GM13976 (cell line): ENCODE measurements at regions not wholly inside any gene's neighbourhood (a gene's known extent, or its start where the extent isn't known, plus 50 kb on each side); places are given as distances from the start of the nearest gene placed in this dataset.

Source experiments
- DNase-seq: peaks from one replicate; pipeline ENCODE4 v3.0.0; 2012; ENCODE audit warnings: low spot score
- in situ Hi-C: fragments of 300-500 bp; cut with MboI; formaldehyde crosslinking; loops from one replicate; pipeline ENCODE4 v1.12.0; 2022; ENCODE audit warnings: low sequenced_read_pairs, mixed read lengths, inconsistent platforms; ENCODE audit not compliant: unreplicated experiment
- TF ChIP-seq, protein P1 (sequence below): IDR thresholded peaks from 2 replicates; pipeline ENCODE4 v1.5.1; 2012; ENCODE audit warnings: borderline replicate concordance, mild to moderate bottlenecking; ENCODE audit not compliant: insufficient read depth; ENCODE audit errors: extremely low read depth, missing control alignments, control extremely low read depth

DNA sequence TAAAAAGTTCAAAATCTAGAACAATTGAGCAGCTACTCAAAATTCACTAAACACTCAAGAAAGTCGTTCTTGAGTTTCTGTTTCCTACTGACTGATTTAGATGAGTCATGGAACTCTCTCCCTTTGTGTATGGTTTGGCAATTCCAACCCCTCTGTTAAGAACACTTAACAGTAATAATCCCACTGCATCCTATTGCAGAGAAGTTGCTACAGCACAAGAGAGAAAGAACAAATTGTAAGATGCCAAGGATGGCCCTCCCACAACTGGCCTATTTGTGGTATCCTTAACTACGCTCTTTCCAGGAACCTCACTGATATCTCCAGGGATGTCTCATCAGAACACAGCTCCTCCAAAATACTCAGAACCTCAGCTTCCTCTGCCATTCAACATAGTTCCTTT, 701.8 kb upstream of the TENM3 start:
- no peak for DNase-seq

DNA sequence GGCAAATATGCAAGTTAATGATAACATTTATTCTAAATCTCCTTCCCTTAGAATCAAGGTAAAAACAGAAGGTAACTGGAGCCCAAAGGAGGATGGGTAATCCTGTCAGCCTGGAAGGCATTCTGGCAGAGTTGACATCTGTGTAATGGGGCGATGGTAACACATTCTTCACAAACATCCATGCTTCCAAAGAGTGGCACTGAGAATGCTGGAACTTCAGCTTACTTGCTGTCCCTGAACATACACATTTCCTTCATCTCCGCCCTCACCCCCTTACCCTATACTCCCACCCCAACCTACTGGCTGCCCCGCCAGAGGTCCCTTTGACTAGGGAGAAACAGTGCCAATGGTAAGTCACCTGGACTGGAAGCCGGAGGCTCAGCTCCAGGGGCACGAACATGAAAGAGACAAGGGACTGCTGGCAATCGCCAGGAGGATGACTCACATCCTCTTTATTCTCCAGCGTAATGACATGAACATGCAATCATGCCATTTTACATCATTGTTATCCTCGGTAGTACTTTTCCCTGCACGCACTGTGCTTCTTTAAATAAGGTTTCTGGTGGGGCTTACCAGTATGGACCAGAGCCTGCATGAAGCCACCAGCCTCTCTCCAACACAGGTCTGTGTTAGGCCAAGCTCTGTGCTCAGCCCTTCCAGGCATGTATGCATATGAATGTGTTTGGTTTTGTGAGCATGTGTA, 694.2 kb upstream of the TENM3 start:
- in situ Hi-C loops: loop anchor here (25.0 kb wide), 1 partner anchor 412 kb away; no protein-coding TSS in a partner anchor
- DNase-seq: no peak
- TF ChIP-seq, protein P1, sequence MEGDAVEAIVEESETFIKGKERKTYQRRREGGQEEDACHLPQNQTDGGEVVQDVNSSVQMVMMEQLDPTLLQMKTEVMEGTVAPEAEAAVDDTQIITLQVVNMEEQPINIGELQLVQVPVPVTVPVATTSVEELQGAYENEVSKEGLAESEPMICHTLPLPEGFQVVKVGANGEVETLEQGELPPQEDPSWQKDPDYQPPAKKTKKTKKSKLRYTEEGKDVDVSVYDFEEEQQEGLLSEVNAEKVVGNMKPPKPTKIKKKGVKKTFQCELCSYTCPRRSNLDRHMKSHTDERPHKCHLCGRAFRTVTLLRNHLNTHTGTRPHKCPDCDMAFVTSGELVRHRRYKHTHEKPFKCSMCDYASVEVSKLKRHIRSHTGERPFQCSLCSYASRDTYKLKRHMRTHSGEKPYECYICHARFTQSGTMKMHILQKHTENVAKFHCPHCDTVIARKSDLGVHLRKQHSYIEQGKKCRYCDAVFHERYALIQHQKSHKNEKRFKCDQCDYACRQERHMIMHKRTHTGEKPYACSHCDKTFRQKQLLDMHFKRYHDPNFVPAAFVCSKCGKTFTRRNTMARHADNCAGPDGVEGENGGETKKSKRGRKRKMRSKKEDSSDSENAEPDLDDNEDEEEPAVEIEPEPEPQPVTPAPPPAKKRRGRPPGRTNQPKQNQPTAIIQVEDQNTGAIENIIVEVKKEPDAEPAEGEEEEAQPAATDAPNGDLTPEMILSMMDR: no peak

More for the DNA sequence above, 701.8 kb upstream of the TENM3 start:
- in situ Hi-C loops: loop anchor here (25.0 kb wide), 1 partner anchor 404 kb away; no protein-coding TSS in a partner anchor
- TF ChIP-seq, protein P1: no peak

DNA sequence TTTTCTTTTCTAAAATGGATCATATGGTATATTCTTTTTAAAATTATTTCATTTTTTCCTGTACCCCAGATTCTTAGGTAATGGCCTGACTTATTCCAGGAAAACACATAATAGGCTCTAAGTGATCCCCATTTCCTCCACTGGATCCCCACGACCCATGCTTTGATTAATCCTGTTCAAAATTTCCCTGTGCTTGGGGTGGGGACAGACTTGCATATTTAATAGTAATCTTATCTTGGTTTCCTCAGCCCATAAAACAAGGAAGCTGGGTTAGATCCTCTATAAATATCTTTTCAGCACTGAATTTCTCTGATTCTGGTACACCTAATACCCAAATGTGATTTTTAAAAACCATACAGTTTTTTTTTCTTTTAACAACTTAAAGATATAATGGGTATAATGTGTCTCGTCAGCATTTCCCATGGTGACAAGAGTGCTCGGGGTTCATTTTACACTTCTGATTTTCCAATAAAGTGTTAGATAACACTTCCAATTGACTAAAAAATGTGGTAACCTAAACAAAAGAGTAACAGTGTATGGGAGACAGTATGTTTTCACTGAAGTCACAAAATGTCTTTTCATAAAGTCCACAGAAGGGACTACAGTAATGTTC, 693.5 kb upstream of the TENM3 start:
- DNase-seq: no peak
- in situ Hi-C loops: loop anchor here (25.0 kb wide), 1 partner anchor 412 kb away; no protein-coding TSS in a partner anchor
- TF ChIP-seq, protein P1: no peak

DNA sequence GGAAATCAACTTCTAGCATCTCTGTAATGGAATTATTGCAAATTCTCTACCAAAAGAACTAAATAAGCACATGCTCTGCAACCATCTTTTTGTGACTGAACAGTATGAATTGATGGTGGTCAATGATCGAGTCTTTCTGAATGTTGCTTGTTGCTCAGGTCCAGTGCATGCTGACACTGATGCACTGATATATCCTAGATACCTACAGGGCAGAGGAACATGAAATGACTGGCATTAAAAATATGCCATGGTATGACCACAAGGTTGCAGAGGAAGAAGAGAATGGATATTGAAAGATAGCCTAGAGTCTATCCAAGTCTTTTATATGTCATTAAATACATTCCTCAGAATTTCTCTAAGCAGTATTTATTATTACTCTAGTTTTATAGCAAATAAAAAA, 692.8 kb upstream of the TENM3 start:
- no peak for DNase-seq
- TF ChIP-seq, protein P1: no peak
- in situ Hi-C loops: no loop called here

DNA sequence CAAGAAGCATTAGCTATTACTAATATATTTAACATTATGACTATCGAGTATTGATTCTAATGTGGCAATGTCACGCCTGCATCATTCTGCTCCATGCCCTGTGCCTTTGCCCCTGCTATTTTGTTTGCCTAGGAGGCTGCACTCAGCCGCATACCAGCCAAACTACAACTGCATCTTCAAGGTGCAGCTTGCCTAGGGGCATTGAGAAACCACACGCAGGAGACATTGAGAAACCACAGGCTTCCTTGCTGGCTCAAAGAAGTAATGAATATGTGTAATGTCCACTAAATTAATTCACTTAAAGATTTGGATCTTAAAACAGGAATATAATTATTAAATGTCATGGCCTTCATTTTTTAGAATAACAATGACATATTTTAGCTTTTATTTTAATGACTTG, 683.6 kb upstream of the TENM3 start:
- DNase-seq: no peak
- in situ Hi-C loops: no loop called here
- TF ChIP-seq, protein P1: no peak

DNA sequence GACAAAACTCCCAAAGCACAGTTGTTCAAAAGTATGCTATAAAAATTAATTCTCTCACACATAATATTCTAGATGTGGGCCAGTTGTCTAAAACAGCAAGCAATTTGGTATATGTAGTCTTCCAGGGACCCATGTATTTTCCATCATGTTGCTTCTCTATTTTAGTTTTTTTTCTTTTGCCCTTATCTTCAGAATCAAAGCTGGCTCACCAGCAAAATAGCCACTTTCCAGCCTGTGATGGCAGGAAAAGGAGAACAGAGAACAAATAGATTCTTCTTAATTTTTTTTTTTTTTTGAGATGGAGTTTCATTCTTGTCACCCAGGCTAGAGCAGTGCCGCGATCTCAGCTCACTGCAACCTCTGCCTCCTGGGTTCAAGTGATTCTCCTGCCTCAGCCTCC, 680.8 kb upstream of the TENM3 start:
- TF ChIP-seq, protein P1: no peak
- no peak for DNase-seq
- in situ Hi-C loops: no loop called here
